DND-41 (cell line): ENCODE measurements at regions not wholly inside any gene's neighbourhood (a gene's known extent, or its start where the extent isn't known, plus 50 kb on each side); places are given as distances from the start of the nearest gene placed in this dataset.
"Not testable (repeated sequence)": the region's sequence is repeated elsewhere in the genome, so short reads cannot be mapped to it uniquely, and the experiment has no call there.

Experiments used
- ATAC-seq: fragments of 200-7000 bp; cut with Tn5 transposase; 3 replicates; pipeline ENCODE4 v1.9.1; 2021; ENCODE audit warnings: low read depth; ENCODE audit not compliant: insufficient read depth
- DNase-seq: peaks from one replicate; pipeline ENCODE4 v3.0.0-alpha.2; 2020
- H2AFZ ChIP-seq: 2 replicates; pipeline ENCODE4 v1.6.0; 2012; ENCODE audit warnings: low read depth, low read length
- H3K27ac ChIP-seq: 2 replicates; pipeline ENCODE4 v1.5.1; 2012; ENCODE audit warnings: low read length, inconsistent platforms
- H3K27me3 ChIP-seq: fragments of 200-600 bp; sonication (generic); 2 replicates; pipeline ENCODE4 v1.6.0; 2012; ENCODE audit warnings: low read length, mild to moderate bottlenecking, inconsistent platforms; ENCODE audit not compliant: insufficient read depth, poor library complexity
- H3K36me3 ChIP-seq: 2 replicates; pipeline ENCODE4 v1.5.1; 2012; ENCODE audit warnings: low read length, inconsistent platforms; ENCODE audit not compliant: insufficient read depth
- H3K4me1 ChIP-seq: 2 replicates; pipeline ENCODE4 v1.5.1; 2012; ENCODE audit warnings: mild to moderate bottlenecking, low read length; ENCODE audit not compliant: insufficient read depth
- H3K4me2 ChIP-seq: 2 replicates; pipeline ENCODE4 v1.6.0; 2012; ENCODE audit warnings: mild to moderate bottlenecking, moderate library complexity, low read length, inconsistent platforms; ENCODE audit not compliant: insufficient read depth
- H3K4me3 ChIP-seq, 2 experiments: fragments of 200-600 bp in 1 of 2; shearing (Covaris generic) in 1 of 2; 2 replicates each; pipeline ENCODE4 v1.5.1; 2012 to 2016; ENCODE audit warnings: inconsistent platforms in 2 of 2, low read length in 2 of 2, mild to moderate bottlenecking in 2 of 2, low read depth in 1 of 2, moderate library complexity in 1 of 2
- H3K79me2 ChIP-seq: 2 replicates; pipeline ENCODE4 v1.6.0; 2012; ENCODE audit warnings: low read length, inconsistent platforms; ENCODE audit not compliant: insufficient read depth
- H3K9ac ChIP-seq: 2 replicates; pipeline ENCODE4 v1.6.0; 2012; ENCODE audit warnings: low read depth, mild to moderate bottlenecking, inconsistent platforms, low read length, moderate library complexity
- H3K9me3 ChIP-seq: 2 replicates; pipeline ENCODE4 v1.5.1; 2012; ENCODE audit warnings: low read length, moderate library complexity, mild to moderate bottlenecking, inconsistent platforms; ENCODE audit not compliant: insufficient read depth, severe bottlenecking
- H4K20me1 ChIP-seq: 2 replicates; pipeline ENCODE4 v1.6.0; 2012; ENCODE audit warnings: low read length; ENCODE audit not compliant: insufficient read depth
- EZH2 ChIP-seq: IDR thresholded peaks from 3 replicates; pipeline ENCODE4 v1.6.1; 2012; ENCODE audit warnings: borderline replicate concordance, low read depth, mild to moderate bottlenecking, moderate library complexity, low read length, inconsistent platforms; ENCODE audit not compliant: severe bottlenecking
- TF ChIP-seq, protein P1 (sequence below): IDR thresholded peaks from 2 replicates; pipeline ENCODE4 v1.5.1; 2012; ENCODE audit warnings: borderline replicate concordance, low read length, moderate library complexity, mild to moderate bottlenecking; ENCODE audit not compliant: poor library complexity, severe bottlenecking; ENCODE audit errors: extremely low read depth

DNA sequence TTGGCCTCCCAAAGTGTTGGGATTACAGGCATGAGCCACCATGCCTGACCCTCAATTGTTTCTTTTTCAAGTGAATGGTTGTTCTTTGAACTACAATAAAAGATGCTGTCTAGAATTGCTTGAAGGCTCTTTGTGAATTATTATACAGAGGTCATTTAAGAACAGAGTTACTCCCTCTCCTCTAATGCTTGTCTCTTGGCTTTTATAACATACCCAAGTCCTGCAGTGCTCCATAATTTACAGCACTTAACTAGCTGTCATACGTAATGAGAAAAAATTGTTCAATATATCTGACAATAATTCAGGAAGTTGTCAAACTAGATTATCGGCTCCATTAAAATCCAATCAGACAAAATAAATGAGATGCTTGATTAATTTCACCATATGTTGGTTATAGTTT, 823.0 kb upstream of the ATXN7L3B start:
- Histone ChIP-seq H3K79me2 (no peaks in the 10 kb centered on the region), H3K4me2 (no peak overlapping the region), H3K36me3 (no peaks in the 10 kb centered on the region), H2AFZ (no peak overlapping the region), H4K20me1 (no peaks in the 10 kb centered on the region), H3K4me1 (no peaks in the 10 kb centered on the region), H3K9ac (no peak overlapping the region), H3K27me3 (no peaks in the 10 kb centered on the region), H3K9me3 (no peaks in the 10 kb centered on the region), H3K27ac (no peak overlapping the region), H3K4me3 (no peak overlapping the region)
- no peak for ATAC-seq
- TF ChIP-seq, protein P1, sequence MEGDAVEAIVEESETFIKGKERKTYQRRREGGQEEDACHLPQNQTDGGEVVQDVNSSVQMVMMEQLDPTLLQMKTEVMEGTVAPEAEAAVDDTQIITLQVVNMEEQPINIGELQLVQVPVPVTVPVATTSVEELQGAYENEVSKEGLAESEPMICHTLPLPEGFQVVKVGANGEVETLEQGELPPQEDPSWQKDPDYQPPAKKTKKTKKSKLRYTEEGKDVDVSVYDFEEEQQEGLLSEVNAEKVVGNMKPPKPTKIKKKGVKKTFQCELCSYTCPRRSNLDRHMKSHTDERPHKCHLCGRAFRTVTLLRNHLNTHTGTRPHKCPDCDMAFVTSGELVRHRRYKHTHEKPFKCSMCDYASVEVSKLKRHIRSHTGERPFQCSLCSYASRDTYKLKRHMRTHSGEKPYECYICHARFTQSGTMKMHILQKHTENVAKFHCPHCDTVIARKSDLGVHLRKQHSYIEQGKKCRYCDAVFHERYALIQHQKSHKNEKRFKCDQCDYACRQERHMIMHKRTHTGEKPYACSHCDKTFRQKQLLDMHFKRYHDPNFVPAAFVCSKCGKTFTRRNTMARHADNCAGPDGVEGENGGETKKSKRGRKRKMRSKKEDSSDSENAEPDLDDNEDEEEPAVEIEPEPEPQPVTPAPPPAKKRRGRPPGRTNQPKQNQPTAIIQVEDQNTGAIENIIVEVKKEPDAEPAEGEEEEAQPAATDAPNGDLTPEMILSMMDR = no peak
- no peak for TF ChIP-seq EZH2
- DNase-seq = no peak

DNA sequence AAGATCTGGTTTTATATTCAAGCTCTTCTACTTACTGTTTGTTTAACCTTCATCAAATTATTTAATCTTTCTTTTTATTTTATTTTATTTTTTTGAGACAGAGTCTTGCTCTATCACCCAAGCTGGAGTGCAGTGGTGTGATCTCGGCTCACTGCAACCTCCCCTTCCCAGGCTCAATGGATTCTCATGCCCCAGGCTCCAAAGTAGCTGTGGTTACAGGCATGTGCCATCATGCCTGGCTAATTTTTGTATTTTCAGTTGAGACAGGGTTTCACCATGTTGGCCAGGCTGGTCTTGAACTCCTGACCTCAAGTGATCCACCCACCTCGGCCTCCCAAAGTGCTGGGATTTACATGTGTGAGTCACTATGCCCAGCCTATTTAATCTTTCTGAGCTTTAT, 821.5 kb upstream of the ATXN7L3B start:
- not testable (repeated sequence) for H3K4me2 ChIP-seq, H3K9me3 ChIP-seq, H3K36me3 ChIP-seq, H3K27me3 ChIP-seq, H3K4me1 ChIP-seq, DNase-seq, H3K79me2 ChIP-seq, H3K4me3 ChIP-seq, H3K9ac ChIP-seq, ATAC-seq, H4K20me1 ChIP-seq, H3K27ac ChIP-seq, H2AFZ ChIP-seq

DNA sequence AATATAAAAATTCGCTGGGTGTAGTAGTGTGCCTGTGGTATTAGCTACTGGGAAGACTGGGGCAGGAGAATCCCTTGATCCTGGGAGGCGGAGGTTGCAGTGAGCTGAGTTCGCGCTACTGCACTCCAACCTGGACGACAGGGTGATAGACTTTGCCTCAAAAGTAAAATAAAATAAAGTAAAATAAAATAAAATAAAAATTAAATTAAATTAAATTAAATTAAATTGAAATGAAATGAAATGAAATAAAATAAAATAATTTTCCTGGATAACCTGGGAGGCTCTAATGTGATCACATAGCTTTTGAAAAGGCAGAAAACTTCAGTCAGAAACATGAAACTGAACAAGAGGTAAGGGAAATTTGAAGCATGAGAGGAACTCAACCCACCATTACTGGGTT, 818.4 kb upstream of the ATXN7L3B start:
- Histone ChIP-seq H3K27me3 (no peaks in the 10 kb centered on the region), H2AFZ (no peak overlapping the region), H3K4me3 (no peak overlapping the region), H3K4me1 (no peaks in the 10 kb centered on the region), H4K20me1 (no peaks in the 10 kb centered on the region), H3K9ac (no peak overlapping the region), H3K27ac (no peak overlapping the region), H3K9me3 (no peaks in the 10 kb centered on the region), H3K36me3 (no peaks in the 10 kb centered on the region), H3K79me2 (no peaks in the 10 kb centered on the region), H3K4me2 (no peak overlapping the region)
- ATAC-seq (no peak), DNase-seq (no peak)
- TF ChIP-seq, protein P1 = no peak
- no peak for TF ChIP-seq EZH2

DNA sequence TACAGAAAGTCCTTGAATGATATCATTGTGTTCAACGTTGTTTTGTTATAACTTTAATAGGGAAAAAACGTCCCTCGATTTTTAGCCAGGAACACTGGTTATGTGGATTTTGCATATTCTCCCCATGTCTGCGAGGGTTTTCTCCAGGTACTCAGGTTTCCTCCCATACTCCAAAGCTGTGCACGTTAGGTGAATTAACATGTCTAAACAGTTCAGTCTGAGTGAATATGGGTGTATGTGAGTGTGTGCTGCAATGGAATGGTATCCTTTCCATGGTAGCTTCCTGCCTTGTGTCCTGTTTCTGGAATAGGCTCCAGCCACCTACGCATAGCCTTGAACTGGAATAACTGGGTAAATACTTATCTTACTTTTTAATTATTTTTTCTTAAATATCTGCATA, 810.8 kb upstream of the ATXN7L3B start:
- Histone ChIP-seq H3K79me2 (no peaks in the 10 kb centered on the region), H3K27me3 (no peaks in the 10 kb centered on the region), H3K27ac (no peak overlapping the region), H3K4me2 (no peak overlapping the region), H3K36me3 (no peaks in the 10 kb centered on the region), H4K20me1 (no peaks in the 10 kb centered on the region), H2AFZ (no peak overlapping the region), H3K9me3 (no peaks in the 10 kb centered on the region), H3K4me3 (no peak overlapping the region), H3K9ac (no peak overlapping the region), H3K4me1 (no peaks in the 10 kb centered on the region)
- TF ChIP-seq, protein P1 = no peak
- no peak for TF ChIP-seq EZH2
- no peak for DNase-seq
- no peak for ATAC-seq
